ENCODE measurements at regions not wholly inside any gene's neighbourhood (a gene's known extent, or its start where the extent isn't known, plus 50 kb on each side); places are given as distances from the start of the nearest gene placed in this dataset.

GRCh38 chr2:150699218-150699617 is 211.8 kb upstream of the RND3 start:
- TF ChIP-seq CTCF (IDR thresholded peaks at IDR 0.05) (no peak), POLR2A (IDR thresholded peaks at IDR 0.05) (no peak)

Measured in prostate gland (tissue), 2 donors.